Activated CD4-positive, alpha-beta T cell treated with anti-CD3 and anti-CD28 coated beads for 48 hours (primary cell): ENCODE measurements at regions not wholly inside any gene's neighbourhood (a gene's known extent, or its start where the extent isn't known, plus 50 kb on each side); places are given as distances from the start of the nearest gene placed in this dataset.

Experiments
- DNase-seq: peaks from one replicate; pipeline ENCODE4 v3.0.0-alpha.2; 2020

DNA sequence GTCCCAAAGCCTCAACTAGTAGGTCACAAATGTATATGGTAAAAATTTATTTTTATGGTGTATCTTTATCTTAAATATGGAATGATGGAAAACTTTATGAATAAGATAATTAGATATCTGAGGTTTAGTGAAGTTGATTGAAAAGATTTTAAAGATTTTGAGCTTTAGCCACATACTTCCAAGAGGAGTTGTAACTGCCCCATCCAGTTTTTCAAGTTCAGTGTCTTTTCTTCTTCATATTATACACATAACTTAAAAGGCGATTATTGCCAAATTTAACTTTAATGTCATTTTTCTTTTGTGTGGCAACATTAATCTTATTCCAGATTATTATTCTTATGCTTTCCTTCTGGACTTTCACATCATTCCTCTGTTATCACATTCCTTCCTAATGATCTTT is 266.4 kb downstream of the TINAG start:
- no peak for DNase-seq

DNA sequence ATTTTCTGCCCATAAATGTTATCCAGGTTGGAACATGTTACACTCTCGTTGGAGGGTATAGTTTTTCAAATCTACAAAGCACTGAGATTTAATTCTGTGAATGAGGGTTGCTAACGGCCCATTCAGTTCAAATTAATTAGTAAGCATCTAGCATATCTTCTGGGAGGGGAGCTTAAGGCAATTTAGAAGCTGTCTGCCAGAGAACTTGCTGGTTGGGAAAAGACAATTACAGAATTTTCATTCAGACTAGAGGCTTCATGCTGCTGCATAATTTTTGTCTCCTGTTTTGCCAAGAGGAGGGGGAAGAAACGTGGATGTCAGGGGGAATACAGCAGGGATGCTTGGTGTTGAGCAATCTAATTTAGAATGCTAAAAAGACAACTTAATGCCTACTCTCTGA is 268.3 kb upstream of the FAM83B start:
- no peak for DNase-seq

DNA sequence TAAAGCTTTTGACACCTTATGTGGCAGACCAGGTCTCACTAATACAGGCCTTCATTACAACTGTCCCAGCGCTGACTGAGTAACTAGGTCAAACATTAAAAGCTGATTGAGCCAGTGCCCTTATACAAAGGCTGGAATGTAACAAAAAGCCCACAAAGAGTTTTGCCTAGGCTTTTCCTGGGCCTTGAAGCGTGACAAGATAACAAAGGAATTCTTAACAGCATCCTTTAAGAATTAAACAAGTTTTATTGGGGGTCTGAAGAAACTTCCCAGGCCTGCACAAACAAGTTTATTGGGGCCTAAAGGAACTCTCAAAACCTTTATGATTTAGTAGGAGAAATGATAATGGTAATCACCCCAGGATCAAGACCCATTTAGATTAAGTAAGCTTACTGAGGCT is 267.6 kb upstream of the FAM83B start:
- no peak for DNase-seq

DNA sequence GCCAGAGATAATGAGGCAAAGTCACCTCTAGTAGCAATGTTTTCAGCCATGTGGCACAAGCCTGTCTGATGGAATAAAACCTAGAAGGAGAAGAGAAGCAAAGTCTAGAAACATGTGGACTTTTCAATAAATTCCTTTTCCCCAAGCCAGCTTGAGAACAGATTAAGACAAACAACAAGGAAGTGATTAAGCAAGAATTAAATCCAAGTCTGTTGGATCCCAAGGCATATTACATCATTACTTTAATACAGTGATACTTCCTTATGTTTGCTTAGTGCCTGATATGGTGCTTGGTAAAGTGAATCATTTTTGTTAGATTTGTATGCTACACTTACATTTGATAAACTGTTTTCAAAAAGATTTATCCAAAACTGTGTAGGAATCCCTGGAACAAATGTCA is 260.3 kb upstream of the FAM83B start:
- DNase-seq = no peak

DNA sequence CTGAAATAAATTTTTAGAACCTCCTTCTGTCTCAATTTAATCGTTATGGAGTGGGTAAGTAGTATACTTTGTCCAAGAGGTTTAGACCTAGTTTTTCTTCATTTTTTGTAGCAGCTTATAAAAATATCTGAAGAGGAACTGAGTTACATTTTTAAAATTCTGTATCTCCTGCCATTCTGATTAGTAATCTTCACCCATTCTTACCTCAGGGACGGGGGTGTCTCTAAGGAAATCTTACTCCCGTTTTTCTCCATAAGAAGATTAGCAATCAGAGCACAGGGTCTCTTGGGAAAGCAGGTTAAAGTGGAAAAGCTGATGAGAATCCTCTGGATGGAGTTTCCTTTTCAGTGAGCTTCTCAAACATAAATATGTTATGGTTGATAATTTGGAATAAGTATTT is 259.3 kb upstream of the FAM83B start:
- DNase-seq = no peak

DNA sequence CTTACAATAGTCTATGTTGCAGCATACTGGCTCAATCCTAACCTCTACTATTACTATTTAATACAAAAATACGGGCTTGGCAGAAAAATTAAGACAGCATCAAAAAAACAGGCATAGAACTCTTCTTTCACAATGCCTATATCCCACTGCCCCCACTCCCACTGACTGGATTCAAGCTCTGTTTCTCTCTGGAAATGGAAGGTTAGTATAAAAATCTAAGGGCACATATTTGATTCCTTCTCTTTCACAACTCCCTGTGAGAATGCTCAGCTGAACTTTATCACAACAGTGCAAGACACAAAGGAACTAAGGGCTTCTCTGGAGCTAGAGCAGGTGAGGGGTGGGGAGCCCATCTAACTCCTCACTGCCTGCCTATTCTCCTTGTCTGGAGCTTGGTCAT is 258.4 kb upstream of the FAM83B start:
- DNase-seq = no peak

DNA sequence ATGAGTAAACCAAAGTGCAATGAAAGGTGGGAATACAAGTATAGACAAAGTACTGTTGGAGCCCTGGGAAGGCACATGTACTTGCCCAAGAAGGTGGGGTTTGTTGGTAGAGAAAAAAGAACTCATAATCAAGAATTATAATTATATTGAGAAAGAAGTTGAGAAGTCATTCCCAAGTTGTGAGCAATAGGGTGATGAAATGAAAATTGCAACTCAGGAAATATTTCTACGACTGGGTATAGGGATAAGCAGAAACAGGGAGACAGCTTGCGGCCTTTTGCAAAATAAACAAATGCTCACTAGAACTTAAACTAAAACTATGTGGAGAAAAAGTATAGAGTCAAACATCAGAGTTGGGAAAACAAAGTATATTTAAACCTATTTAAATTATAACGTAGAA is 250.7 kb upstream of the FAM83B start:
- no peak for DNase-seq

DNA sequence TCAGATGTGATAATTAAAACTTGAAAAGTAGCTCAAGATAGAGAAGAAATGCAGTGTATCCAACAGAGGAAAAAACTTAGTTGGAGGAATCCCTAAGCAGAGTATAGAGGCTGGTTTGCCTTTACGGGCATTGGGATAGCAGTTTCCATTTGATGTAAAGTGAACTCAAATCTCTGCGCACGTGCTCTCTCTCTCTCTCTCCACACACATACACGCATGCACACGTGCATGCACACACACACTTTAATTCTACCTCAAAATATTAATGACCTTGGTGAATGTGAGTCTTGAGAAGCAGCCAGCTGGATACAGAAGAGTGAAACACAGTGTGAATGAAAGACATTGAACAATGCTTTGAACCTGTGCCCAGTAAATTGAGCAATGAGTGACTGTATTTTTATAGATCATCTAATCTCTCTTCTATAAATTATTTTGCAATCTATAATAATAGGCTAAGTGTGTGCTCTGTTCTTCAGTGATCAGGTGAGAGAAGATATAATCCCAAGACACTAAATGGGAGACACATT is 247.7 kb upstream of the FAM83B start:
- DNase-seq = no peak

DNA sequence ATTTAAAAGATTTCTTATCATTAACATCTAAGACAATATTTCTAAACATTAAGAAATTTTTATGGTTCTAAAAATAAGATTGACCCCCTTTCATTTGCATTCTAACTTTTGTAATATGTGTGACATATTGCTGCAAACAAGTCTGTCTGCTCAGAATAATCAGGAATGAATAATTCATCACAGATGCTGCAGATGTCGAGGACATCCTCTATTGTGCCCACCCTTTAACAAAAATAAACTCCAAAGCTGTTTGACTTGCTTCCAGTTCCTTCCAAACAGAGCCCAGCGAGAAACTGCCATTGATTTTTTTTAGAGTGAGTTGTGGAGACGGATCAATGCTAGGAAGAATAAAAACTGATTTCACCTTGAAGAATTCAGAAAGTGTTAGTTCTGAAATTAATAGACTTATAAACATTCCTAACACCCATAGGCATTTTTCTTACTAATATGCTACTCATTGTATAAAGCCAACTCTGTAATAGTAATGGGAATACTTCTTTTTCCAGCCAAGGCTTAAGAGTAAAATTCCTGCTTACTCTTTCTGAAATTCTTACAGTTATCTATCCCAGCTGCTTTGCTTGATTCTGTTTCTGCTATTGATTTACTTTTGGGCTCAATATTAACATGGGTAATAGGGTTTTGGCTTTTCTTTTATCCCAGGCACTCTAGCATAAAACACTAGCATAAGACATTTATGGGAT is 244.8 kb upstream of the FAM83B start:
- DNase-seq = no peak

DNA sequence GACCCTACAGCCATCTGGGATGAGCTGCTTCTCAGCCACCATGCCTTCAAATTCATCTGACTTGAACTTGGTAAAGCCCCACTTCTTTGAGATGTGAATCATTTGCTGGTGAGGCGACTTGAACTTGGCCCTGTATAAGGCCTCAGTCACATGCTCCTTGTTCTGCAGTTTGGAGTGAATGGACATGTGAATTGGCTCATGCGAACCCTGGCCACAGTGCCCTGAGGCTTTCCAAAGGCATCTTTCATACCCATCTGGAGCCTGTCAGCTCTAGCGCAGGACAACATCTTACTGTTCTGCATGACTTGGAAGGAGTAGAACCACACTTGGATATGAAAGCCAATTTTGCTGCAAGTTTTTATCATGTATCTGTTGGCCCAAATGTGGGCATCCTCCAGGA is 244.0 kb upstream of the FAM83B start:
- no peak for DNase-seq

DNA sequence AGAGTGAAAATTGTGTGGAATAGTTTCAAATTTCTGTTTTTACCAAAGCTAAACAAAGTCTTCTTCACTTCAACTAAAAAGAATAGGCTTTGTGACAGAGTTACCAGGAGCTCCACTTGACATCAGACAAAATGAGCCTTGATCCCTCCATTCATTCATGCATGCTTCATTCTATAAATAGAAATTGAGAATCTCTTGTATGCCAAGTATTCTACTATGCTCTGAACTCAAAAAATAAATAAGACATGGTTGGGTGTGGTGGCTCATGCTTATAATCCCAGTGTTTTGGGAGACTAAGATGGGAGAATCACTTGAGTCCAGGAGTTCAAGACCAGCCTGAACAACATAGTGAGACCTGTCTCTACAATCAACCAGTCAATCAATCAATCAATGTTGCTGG is 236.6 kb upstream of the FAM83B start:
- DNase-seq = no peak

DNA sequence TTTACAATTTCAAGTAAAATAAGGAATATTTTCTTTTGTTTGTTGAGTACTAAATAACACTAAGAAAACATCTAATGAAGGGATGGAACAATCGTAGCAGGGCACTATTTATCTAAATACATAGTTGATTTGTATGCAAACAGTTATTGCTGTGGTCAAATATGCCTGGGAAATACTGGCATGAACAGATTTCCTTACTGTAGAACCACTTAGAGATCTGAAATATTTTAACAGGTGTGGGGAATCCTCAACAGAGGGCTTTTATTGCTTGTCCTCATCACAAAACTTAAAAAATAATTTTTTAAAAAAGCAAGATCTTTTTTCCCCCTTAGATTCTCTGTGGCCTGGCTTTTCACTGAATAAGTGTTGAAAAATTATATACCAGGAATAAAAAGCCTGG is 233.0 kb upstream of the FAM83B start:
- no peak for DNase-seq

DNA sequence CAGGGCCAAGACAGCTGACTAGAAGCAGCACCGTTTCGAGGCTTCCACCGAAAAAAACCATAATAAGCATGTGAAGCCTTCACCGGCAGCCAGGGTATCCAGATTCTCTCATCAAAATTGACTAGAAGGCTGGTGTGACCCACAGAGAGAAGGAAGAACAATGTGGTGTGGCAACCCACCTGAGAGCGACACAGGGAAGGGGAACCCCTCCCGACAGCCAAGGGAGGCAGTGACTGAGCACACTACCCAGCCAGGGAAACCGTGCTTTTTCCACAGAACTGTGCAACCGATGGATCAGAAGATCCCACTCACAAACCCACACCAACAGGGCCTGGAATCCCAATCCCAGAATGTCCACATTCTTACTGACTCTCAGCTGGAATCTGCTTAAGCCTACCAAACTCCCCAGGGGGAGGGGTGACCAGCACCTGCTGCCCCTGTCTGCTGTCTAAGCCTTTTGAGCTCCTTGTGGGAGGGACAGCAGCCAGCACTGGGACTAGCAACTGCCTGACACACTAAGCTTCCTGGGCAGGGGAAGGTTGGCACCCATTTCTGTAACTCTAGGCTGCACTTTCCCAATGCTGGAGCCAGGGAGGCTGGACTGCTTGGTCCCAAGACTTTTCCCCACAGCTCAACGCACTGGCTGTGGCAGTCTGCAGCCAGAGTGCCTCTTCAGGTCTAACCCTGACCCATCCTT is 231.9 kb upstream of the FAM83B start:
- no peak for DNase-seq

DNA sequence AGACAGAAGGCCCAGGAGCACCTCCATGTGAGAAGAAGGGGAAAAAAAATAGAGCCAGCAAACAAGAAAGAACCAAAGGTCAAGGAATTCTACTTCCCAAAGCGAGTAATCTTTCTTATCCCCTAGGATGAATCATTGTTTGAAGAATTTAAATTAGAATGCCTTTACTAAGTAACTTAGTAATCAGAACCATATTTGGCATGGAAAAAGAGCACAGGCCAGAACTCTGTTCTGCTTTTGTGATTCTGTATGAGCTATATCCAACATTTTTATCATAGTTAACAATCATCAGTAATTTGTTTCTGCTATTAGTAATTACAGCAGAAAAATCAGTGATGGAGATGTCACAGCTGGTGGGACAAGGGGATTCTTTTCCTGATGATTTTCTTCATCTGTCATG is 228.8 kb upstream of the FAM83B start:
- DNase-seq = no peak

DNA sequence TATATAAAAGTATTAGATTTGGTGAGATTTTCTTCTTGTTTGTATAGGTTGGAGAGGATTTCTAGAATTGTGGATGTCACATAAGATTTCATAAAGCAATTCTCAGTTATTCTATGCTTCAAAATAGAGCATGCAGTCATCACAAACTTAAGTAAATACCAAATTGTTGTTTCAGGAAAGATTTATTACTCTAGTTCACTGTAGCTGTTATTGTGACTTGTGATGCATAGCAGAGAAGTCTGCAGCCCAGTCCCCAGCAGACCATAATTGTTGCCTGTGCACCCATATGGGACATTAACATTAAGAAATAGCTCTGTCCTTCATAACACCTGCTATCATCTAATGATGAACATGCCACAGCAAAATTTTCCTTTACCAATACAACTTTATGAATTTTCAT is 228.0 kb upstream of the FAM83B start:
- DNase-seq = no peak

DNA sequence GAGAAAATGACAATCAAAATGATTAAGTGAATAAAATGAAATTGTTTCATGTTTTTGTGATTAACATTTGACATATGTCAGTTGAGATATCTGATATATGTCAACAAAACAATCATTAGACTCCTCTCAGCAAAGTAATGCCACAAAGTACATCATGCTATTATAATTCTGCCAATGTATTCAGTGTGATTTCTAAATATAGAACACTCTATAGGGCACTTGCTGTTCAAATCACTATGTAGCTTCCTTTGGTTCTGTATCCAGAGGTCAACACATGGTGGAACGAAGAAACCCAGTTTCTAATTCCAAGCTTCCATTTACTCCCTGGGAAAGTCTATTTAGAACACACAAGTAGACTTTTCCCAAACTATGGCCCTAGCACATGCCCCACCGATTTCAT is 227.5 kb upstream of the FAM83B start:
- no peak for DNase-seq

DNA sequence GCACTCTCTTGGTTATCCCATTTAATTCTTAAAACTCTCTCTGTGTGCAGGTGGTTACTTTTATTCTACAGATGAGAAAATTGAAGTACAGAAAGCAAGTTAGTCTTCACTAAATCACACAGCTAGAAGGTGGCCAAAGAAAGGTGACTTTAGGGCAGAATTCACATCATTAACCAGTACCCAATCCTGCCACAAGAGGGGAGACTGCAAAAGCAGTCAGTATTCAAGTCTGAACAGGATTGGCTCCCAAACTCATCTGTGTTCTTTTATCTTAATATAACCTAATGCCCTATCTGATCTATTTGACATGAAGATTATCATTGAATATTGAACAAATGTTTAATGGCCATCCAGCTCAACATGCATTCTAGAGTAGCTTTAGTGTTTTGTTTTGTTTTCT is 225.3 kb upstream of the FAM83B start:
- DNase-seq = no peak

DNA sequence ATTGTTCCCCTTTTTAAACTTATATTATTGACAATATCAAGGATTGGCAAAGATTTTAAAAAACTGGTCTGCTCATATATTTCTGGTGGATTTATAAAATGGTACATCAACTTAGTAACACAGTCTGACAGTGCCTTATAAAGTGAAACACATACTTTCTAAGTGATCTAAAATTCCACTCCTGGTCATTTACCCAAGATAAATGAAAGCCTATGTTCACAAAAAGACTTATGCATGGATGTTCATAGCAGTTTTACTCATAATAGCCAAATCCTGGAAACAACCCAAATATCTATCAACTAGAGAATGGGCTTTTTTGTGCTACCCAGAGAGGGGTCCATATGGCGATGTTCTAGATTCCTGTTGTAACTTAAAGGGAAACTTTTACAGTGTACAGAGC is 222.4 kb upstream of the FAM83B start:
- DNase-seq = no peak

DNA sequence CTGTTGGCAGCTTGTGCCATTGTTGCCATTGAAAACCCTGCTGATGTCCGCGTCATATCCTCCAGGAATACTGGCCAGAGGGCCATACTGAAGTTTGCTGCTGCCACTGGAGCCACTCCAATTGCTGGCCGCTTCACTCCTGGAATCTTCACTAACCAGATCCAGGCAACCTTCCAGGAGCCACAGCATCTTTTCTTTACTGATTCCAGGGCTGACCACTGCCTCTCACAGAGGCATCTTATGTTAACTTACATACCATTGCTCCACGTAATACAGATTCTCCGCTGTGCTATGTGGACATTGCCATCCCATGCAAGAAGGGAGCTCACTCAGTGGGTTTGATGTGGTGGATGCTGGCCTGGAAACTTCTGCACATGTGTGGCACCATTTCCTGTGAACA is 221.8 kb upstream of the FAM83B start:
- no peak for DNase-seq

DNA sequence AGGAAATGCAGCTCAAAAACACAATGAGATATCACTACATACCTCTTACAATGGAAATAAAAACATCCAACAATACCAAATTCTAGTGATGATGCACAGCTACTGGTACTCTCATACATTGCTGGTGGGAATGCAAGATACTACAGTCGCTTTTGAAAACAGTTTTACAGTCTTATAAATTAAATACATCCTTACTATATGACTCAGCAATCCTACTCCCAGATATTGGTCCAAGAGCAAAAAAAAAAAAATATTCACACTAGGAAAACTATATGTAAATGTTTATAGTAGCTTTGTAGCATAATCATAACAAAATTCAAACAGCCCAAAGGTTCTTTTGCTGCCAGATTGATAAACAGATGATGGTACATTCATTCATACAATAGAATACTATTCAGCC is 217.4 kb upstream of the FAM83B start:
- DNase-seq = no peak

DNA sequence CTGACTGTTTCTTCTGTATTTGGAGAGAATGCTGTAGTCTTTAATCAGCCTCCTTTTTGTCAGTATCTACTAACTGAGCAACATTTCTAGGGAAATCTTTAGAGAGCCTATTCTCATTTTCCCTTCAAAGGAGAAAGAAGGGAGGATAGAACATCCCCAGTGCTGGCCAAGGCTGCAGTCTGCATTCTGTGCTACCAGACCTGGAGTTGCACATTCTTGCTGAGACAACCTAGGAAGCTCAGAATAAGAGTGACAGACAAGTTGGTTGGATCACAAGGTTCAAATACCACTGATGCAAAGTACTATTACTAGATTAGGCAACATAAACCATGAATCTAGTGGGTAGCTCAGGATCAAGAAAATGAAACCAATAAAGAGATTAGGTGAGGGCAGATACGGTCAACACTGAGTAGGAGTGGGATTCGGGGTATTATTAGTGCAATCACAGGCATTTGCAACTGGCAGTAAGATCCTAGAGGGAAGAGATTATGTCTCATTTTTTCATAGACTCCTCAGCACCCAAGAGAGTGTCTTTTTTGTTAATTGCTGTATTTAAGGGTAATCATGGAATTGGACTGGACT is 213.5 kb upstream of the FAM83B start:
- no peak for DNase-seq

DNA sequence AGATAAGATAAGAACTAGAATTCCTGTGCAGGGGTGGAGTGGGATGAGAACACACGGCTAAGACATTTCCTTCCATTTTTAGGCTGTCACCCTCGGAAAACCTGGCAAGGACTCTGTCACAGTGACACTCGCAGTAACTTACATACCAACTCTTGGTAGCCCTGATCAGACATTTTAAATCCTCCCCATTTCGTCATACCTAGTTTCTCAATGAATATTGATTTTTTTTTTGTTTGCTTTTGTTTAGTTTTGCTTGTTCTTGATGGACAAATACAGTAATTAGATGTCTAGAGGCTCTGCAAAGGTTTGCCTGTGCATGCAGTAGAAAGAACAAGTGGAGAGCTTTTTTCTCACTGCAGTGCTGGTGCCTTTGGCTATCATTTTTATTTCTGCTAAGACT is 213.0 kb upstream of the FAM83B start:
- DNase-seq = no peak

DNA sequence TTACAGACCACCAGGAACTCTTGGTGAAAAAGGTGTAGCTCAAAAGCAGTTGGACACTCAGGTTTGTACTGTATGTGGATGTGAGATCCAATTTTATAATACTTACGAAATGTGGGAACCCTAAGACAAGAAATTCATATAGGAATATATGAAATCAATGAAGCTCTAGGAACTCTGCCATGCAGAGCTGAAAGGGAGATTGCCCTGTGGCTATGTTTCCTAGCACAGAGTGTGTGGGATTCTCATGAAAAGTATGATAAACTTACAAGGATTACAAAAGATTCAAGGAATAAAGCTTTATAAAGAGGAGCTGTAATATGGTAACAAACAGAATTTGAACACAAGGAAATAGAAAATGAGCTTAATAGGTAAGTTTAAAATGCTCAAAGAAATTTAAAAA is 205.7 kb upstream of the FAM83B start:
- no peak for DNase-seq
